AG04450 (cell line): ENCODE measurements at regions not wholly inside any gene's neighbourhood (a gene's known extent, or its start where the extent isn't known, plus 50 kb on each side); places are given as distances from the start of the nearest gene placed in this dataset.

ENCODE experiments used
- CTCF ChIA-PET: fragments of 300-600, 350-600 bp; formaldehyde crosslinking; extraction: SDS; loops from one replicate; lab custom pipeline; 2022; ENCODE audit warnings: antibody characterized with exemption, inconsistent platforms; lab: Charles Lee
- POLR2A ChIA-PET: fragments of 350-600 bp; formaldehyde crosslinking; extraction: SDS; loops from one replicate; lab custom pipeline; 2021; ENCODE audit warnings: antibody characterized with exemption, inconsistent platforms; lab: Yijun Ruan, JAX
- DNase-seq: peaks from one replicate; pipeline ENCODE4 v3.0.0-alpha.2; 2011; ENCODE audit warnings: low read depth, low spot score
- H3K27ac ChIP-seq: one replicate; pipeline ENCODE4 v1.5.1; 2012; ENCODE audit warnings: low read depth, low read length, control low read depth
- H3K27me3 ChIP-seq: one replicate; pipeline ENCODE4 v1.6.0; 2012; ENCODE audit warnings: low read length; ENCODE audit not compliant: control insufficient read depth, insufficient read depth
- H3K4me3 ChIP-seq: 2 replicates; pipeline ENCODE4 v1.5.1; 2011; ENCODE audit warnings: mild to moderate bottlenecking, low read depth, low read length, control low read depth
- H3K9me3 ChIP-seq: 2 replicates; pipeline ENCODE4 v1.5.1; 2012; ENCODE audit warnings: low read length; ENCODE audit not compliant: control insufficient read depth, insufficient read depth
- CTCF ChIP-seq: IDR thresholded peaks from 2 replicates; pipeline ENCODE4 v1.5.1; 2011; ENCODE audit warnings: low read depth, low read length, control low read depth, inconsistent platforms

- ChIA-PET CTCF (no interaction called here), POLR2A (no interaction called here)
- no peak for DNase-seq
- no peak for TF ChIP-seq CTCF
- no peaks in the 10 kb centered on the region for H3K9me3 ChIP-seq
- no peak overlapping the region for H3K27ac ChIP-seq
- no peaks in the 10 kb centered on the region for H3K27me3 ChIP-seq
- H3K4me3 ChIP-seq, result no peak overlapping the region
Measured at GRCh38 chr6:154580397-154581135, 70.1 kb upstream of the CNKSR3 start.

DNA sequence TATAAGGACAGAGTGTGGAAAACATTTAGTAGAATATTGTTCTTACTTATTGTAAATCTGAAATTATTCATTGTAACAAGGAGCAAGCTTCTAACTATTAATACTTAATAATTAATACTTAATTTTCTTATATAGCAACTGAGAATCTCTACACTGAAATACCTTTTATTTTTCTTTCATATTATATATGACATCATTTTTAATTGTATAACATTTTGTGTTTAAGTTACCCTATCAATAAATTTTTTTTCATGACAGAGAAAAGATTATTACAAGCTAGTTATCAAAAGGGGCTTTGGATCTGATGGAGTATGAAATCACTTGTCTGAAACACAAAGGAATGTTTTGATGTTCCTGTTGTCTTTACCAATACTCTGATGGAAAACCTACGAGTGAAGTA lies 72.2 kb upstream of the CNKSR3 start:
- Histone ChIP-seq H3K9me3 (no peaks in the 10 kb centered on the region), H3K27ac (no peak overlapping the region), H3K27me3 (no peaks in the 10 kb centered on the region), H3K4me3 (no peak overlapping the region)
- POLR2A ChIA-PET, result no interaction called here
- DNase-seq, result no peak
- TF ChIP-seq CTCF, result no peak
- CTCF ChIA-PET, result no interaction called here

DNA sequence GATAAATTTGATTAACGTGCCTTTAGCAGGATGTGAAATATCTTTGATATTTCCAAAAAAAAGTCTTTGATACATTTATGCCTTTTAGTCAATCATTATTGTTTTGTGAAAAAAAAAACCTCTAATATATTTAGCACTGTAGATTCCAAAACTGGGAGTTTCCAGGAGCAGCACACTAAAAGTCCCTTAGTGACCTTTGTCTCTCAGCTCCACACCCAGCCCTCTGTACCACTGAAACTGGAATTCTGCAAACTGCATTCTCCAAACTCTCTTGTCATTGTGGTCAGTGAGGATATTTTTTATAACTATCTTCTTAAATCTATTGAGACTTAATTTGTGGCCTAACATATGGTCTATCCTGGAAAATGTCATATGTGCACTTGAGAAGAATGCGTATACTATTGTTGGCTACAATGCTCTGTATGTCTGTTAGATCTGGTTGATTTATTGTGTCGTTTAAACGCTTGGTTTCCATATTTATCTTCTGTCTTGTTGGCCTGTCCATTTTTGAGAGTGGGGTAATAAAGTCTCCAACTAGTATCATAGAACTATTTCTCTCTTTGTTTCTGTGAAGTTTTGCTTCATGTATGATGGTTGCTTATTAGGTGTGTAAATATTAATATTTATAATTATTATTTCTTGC lies 73.2 kb upstream of the CNKSR3 start:
- Histone ChIP-seq H3K9me3 (no peaks in the 10 kb centered on the region), H3K27ac (no peak overlapping the region), H3K4me3 (no peak overlapping the region), H3K27me3 (no peaks in the 10 kb centered on the region)
- ChIA-PET CTCF (no interaction called here), POLR2A (no interaction called here)
- no peak for TF ChIP-seq CTCF
- DNase-seq, result no peak

GRCh38 chr6:154590756-154591155 lies 80.3 kb upstream of the CNKSR3 start:
- ChIA-PET CTCF (no interaction called here), POLR2A (no interaction called here)
- no peak for DNase-seq
- no peaks in the 10 kb centered on the region for H3K27me3 ChIP-seq
- H3K4me3 ChIP-seq, result no peak overlapping the region
- no peak for TF ChIP-seq CTCF
- H3K27ac ChIP-seq, result no peak overlapping the region
- no peaks in the 10 kb centered on the region for H3K9me3 ChIP-seq

DNA sequence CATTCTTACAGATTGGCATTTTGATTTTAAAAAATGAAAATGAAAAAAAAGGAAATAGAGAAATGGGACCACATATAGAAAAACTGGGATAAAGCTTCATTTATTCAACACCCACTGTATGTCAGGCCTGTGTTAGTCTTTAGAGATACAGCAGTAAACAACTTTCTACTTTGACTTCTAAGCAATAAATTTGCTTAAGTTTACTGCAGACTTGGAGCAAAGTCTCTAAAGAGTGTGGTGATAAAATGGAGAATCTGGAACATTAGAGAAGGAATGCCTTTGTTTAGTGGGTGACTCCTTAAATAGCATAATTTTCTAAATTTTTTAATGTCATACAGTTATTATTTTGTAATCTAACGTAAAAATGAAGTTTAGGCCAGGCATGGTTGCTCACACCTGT lies 80.7 kb upstream of the CNKSR3 start:
- DNase-seq, result no peak
- Histone ChIP-seq H3K4me3 (no peak overlapping the region), H3K27ac (no peak overlapping the region), H3K9me3 (no peaks in the 10 kb centered on the region), H3K27me3 (no peaks in the 10 kb centered on the region)
- POLR2A ChIA-PET, result no interaction called here
- no peak for TF ChIP-seq CTCF
- CTCF ChIA-PET, result no interaction called here
